Natural killer cell treated with Interleukin-12 subunit alpha and Interleukin-12 subunit beta and Interleukin-15 and Interleukin-18, amount 100 ng/mL, for 72 hours (primary cell): ENCODE measurements at regions not wholly inside any gene's neighbourhood (a gene's known extent, or its start where the extent isn't known, plus 50 kb on each side); places are given as distances from the start of the nearest gene placed in this dataset.

Source experiments
- ATAC-seq, 2 donors: fragments of 150-1000 bp; cut with Tn5 transposase in 1 of 2; sonication (Bioruptor Pico), chemical (Tn5 transposase) in 1 of 2; 2 replicates each; pipeline ENCODE4 v1.10.0; 2021
- DNase-seq: peaks from one replicate; pipeline ENCODE4 v3.0.0; 2022; ENCODE audit warnings: low spot score
- H3K27ac Mint-ChIP-seq, 2 donors: 1 replicate in 1 of 2; 2 replicates in 1 of 2; pipeline ENCODE4 v1.8.0; 2022; ENCODE audit warnings: mixed read lengths in 2 of 2, mild to moderate bottlenecking in 1 of 2, moderate library complexity in 1 of 2
- H3K27me3 Mint-ChIP-seq, 2 donors: 1 replicate in 1 of 2; 2 replicates in 1 of 2; pipeline ENCODE4 v1.8.0; 2022; ENCODE audit warnings: mixed read lengths in 2 of 2
- H3K36me3 Mint-ChIP-seq: one replicate; pipeline ENCODE4 v1.8.0; 2022; ENCODE audit warnings: mixed read lengths
- H3K4me1 Mint-ChIP-seq, 2 donors: 1 replicate in 1 of 2; 2 replicates in 1 of 2; pipeline ENCODE4 v1.8.0; 2022; ENCODE audit warnings: low read depth in 2 of 2, mixed read lengths in 2 of 2, mild to moderate bottlenecking in 1 of 2
- H3K4me3 Mint-ChIP-seq: one replicate; pipeline ENCODE4 v1.8.0; 2022; ENCODE audit warnings: mixed read lengths
- H3K9me3 Mint-ChIP-seq: 2 replicates; pipeline ENCODE4 v1.8.0; 2022; ENCODE audit warnings: mixed read lengths

DNA sequence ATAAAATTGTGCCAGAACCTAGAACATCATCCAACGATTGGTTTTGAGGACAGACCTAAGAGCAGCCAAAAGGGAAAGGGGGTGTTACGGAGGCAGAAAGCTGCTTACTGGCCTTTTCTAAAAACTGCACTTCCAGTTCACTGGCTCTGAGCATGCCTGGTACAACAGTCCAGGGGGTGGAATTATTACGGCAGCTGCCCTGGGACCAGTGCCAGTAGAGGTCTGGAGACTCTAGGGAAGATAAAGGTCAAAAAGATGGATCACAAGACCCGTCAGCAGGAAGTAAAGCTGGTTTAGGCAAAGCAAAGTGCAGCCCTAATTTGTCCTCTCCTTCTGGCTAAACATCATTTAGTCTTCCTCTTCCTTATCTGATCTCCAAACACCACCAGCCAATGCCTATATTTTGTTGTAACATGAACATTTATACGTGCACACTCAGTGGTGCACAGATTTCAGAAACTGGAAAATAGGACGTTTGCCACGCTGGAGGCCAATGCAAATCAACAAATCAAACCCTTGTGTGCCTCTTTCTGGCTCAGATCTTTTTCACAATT, 216.4 kb upstream of the DPP6 start:
- Mint-ChIP-seq H3K9me3 (peaks cover 11% of the 10 kb centered on the region), H3K36me3 (no peaks in the 10 kb centered on the region), H3K27ac (no peak overlapping the region), H3K4me3 (no peak overlapping the region), H3K27me3 (no peaks in the 10 kb centered on the region), H3K4me1 (no peaks in the 10 kb centered on the region)
- no peak for DNase-seq
- no peak for ATAC-seq

DNA sequence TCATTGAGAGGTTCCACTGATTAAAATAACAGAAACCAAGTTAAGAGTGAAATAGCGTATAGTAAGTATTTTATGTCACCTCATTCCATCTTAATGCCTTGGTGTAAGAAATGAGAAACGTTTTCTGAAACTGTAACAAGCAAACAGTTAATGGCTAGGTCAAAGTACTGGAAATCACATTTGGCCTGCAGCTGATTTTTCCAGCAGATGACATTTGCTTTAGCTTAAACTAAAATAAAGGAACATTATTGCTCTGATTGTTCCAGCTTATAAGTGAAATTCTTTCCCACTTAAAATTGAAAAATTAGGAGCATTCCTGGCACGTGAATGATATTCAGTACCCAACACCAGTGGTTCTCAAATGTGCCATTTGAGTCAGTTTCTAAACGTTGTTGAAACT, 213.6 kb upstream of the DPP6 start:
- H3K27ac Mint-ChIP-seq: no peak overlapping the region
- no peaks in the 10 kb centered on the region for H3K36me3 Mint-ChIP-seq
- no peaks in the 10 kb centered on the region for H3K27me3 Mint-ChIP-seq
- no peaks in the 10 kb centered on the region for H3K4me1 Mint-ChIP-seq
- ATAC-seq (no peak), DNase-seq (no peak)
- H3K9me3 Mint-ChIP-seq: peaks cover 12% of the 10 kb centered on the region
- no peak overlapping the region for H3K4me3 Mint-ChIP-seq

DNA sequence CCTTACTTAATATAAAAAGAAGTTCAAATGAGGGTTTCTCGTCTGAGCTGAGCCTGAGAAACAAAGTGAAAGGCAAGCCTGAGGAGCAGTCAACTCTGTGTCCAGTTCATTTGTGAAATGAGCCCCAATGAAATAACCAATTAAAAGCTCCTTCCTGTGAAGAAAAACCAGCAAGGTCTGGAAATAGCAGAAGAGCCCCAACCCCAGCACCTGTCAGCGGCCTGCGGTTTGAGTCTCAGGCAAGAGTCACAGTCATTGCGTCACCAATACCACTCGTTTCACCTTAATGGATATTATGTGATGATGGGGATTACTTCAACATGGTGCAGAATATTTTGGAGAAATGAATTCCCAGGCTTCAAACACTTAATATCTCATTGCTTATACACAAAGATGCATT, 211.3 kb upstream of the DPP6 start:
- H3K4me1 Mint-ChIP-seq: no peaks in the 10 kb centered on the region
- no peak overlapping the region for H3K4me3 Mint-ChIP-seq
- no peaks in the 10 kb centered on the region for H3K36me3 Mint-ChIP-seq
- DNase-seq (no peak), ATAC-seq (no peak)
- H3K27me3 Mint-ChIP-seq: no peaks in the 10 kb centered on the region
- no peak overlapping the region for H3K27ac Mint-ChIP-seq
- peaks cover 13% of the 10 kb centered on the region for H3K9me3 Mint-ChIP-seq

DNA sequence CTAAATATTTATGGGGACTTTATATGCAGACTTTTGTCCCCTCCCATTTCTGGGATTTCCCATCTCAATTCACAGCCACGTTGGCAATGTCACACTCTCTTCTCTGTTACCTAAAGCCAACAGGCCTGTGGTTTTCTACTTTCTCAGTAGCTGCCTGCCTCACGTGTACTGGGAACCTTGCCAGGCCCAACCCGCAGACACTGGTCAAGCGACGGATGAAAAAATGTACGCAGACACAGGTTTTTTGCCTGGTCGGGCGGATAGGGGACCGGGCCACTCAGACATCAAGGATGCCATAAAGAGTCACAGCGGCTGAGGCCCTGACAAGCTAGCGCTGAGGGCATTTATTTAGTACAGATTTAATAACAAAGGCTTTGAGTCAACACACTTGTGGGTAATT, 204.4 kb upstream of the DPP6 start:
- Mint-ChIP-seq H3K36me3 (peaks cover 6% of the 10 kb centered on the region), H3K4me1 (no peaks in the 10 kb centered on the region), H3K27me3 (no peaks in the 10 kb centered on the region), H3K4me3 (no peak overlapping the region), H3K27ac (no peak overlapping the region), H3K9me3 (peaks cover 21% of the 10 kb centered on the region)
- ATAC-seq (no peak), DNase-seq (no peak)

DNA sequence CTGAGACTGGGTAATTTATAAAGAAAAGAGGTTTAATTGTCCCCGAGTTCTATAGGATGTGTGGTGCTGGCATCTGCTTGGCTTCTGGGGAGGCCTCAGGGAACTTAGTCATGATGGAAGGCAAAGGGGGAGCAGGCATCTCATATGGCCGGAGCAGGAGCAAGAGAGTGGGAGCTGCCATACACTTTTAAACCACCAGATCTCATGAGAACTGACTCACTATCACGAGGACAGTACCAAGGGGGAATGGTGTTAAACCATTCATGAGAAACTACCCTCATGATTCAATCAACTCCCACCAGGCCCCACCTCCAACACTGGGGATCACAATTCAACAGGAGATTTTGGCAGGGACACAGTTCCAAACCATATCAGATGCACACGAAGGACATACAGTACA, 199.9 kb upstream of the DPP6 start:
- H3K4me3 Mint-ChIP-seq: no peak overlapping the region
- ATAC-seq (no peak), DNase-seq (no peak)
- H3K9me3 Mint-ChIP-seq: peaks cover 21% of the 10 kb centered on the region
- no peaks in the 10 kb centered on the region for H3K27me3 Mint-ChIP-seq
- H3K27ac Mint-ChIP-seq: no peak overlapping the region
- no peaks in the 10 kb centered on the region for H3K4me1 Mint-ChIP-seq
- peaks cover 6% of the 10 kb centered on the region for H3K36me3 Mint-ChIP-seq

DNA sequence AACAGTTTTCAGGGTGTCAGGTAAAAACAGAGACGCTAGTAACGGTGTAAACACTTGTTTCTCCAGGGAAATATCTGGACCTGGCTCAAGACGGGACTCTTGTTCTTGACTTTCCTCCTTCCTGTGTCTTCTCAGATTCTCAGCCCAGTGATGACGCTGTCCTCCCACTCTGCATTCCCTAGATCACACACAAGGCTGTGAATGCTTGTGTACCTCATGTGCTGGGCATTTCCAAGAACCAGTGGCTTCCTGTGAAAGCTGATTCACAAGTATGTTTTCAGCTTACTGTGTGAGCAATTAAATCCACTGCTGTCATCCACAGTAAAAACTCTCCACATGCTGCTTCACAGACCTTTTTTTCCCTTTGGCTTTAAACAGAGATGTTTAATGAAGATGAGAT, 193.8 kb upstream of the DPP6 start:
- ATAC-seq: no peak
- H3K9me3 Mint-ChIP-seq: peaks cover 23% of the 10 kb centered on the region

DNA sequence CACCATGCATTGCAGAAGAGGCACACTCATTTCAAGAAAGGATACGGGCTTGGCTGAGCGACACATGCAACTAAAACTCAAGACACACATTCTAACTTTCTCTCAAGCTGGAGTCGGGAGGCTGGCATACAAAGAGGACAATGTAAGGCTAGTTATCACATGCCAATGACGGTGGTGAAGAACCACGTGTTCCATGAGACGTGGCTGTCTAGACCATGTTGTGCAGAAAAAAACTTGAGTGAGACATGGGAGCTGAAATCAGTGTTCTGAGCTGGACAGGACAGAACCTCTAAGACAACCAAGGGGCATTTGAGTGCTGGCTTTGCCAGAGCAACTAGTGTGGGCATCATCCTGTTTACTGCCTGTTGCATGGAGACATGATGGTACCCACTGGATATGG, 193.0 kb upstream of the DPP6 start:
- H3K9me3 Mint-ChIP-seq: peaks cover 23% of the 10 kb centered on the region
- H3K27ac Mint-ChIP-seq: no peak overlapping the region
- no peaks in the 10 kb centered on the region for H3K27me3 Mint-ChIP-seq
- H3K4me1 Mint-ChIP-seq: no peaks in the 10 kb centered on the region
- no peaks in the 10 kb centered on the region for H3K36me3 Mint-ChIP-seq
- no peak overlapping the region for H3K4me3 Mint-ChIP-seq
- DNase-seq (no peak), ATAC-seq (no peak)

More for the DNA sequence above, 193.8 kb upstream of the DPP6 start:
- H3K4me3 Mint-ChIP-seq: no peak overlapping the region
- H3K27me3 Mint-ChIP-seq: no peaks in the 10 kb centered on the region
- no peaks in the 10 kb centered on the region for H3K36me3 Mint-ChIP-seq
- no peaks in the 10 kb centered on the region for H3K4me1 Mint-ChIP-seq
- H3K27ac Mint-ChIP-seq: no peak overlapping the region
- no peak for DNase-seq

DNA sequence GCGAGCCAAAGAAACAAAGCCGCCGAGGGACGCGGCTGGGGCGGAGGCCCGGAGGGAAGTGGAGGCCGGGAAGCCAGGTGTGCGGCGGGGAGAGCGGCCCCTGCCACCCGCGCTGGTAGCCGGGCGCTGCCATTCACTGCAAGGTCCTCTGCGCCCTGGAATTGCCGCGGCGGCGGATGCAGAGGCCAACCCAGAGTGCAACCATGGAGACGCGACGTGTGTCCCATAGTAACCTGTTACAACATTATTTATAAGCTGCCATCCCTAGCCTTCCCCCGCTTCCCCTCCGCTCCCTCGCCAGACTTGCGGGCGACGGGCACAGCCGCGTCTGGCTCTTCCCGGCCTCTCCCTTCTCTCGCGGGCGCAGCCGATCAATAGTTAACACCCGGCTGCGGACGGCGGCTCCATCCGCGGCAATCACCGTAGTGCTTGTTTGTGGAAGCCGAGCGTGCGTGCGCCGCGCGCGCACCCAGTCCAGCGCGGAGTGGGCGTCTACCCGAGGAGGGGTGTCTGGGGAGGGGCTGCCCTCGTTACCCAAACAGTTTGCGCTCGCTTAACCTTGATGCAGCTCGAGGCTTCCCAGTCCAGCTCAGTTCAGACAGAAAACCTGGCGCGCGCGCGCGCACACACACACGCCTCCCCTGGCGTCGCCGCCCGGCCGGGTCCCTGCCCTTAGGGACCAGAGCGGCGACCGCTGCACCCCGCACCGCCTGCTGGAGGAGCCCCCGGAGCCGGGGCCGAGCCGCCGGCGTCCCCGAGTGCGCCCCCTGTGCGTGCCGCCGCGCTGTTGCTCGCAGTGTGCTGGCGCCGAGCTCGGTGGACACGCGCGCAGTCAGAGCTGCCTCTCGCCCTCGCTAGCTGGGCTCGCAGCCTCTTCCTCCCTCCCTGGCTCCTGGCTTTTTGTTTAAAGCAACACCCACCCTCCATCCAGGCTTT, 165.4 kb upstream of the DPP6 start:
- Mint-ChIP-seq H3K27ac (no peak overlapping the region), H3K36me3 (peaks cover 5% of the 10 kb centered on the region), H3K4me1 (no peaks in the 10 kb centered on the region), H3K4me3 (no peak overlapping the region), H3K9me3 (peaks cover 8% of the 10 kb centered on the region), H3K27me3 (peaks cover 14 to 20% of the 10 kb centered on the region in 2 donors)
- no peak for ATAC-seq
- no peak for DNase-seq

DNA sequence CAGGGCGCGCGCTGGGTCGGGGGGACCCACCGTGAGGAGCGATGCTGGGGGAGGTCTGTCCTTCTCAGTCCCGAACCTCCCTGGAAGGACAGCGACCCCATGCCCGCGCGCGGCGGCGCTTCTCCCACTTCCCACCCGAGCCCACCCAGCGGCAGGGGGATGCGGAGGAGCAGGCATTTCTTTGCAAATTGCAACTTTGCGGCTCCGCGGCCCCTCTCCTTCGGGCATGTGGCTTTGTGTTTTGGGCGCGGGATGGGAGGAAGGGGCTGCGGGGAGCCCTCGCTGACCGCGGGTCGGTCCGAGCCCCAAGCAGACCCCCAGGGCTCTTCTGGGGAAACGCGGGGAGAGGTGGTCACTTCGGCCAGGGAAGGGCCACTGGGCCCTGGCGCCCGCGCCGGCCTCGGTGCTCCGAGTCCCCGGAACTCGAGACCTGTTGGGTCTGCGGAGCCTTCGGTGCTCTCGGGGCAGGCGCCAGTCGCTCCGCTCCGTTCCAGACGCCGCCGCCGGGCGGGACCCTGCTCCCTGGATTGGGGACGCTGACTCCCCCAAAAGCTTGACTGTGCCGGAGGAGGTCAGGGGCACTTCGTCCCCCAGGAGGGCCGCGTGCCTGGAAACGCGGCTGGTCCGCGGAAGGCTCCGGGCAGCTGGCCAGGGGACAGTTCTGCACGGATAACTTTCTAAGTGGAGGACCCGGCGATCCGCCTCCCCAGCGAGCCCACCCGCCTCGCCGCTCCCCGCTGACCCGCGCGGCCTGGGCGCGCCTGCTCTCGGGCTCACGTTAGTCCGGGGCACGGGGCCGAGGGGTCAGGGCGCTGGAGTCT, 164.2 kb upstream of the DPP6 start:
- ATAC-seq (peak in 1 of 2 donors; percentile 13), DNase-seq (no peak)
- Mint-ChIP-seq H3K27ac (no peak overlapping the region), H3K4me1 (no peaks in the 10 kb centered on the region), H3K9me3 (peaks cover 4% of the 10 kb centered on the region), H3K4me3 (no peak overlapping the region), H3K36me3 (peaks cover 5% of the 10 kb centered on the region), H3K27me3 (peaks cover 14 to 20% of the 10 kb centered on the region in 2 donors)

DNA sequence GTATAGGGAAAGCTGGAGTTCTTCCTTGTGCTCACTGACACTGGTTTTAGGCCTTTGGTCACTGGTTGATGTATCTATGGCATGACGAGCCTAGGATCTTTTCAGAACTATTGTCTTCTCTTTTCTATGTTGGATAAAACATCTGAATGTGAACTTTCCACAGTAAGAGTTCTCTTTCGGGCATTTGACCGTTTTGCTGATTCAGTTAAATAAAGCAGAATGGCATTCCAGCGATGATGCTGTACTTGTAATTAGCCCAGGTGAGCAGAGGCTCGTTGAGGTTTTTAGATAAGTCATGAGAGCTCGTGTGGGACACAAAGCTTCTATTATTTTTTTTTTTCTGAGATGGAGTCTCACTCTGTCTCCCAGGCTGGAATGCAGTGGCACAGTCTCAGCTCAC, 160.2 kb upstream of the DPP6 start:
- H3K4me3 Mint-ChIP-seq: no peak overlapping the region
- H3K27me3 Mint-ChIP-seq: peaks cover 5 to 9% of the 10 kb centered on the region in 2 donors
- no peak overlapping the region for H3K27ac Mint-ChIP-seq

DNA sequence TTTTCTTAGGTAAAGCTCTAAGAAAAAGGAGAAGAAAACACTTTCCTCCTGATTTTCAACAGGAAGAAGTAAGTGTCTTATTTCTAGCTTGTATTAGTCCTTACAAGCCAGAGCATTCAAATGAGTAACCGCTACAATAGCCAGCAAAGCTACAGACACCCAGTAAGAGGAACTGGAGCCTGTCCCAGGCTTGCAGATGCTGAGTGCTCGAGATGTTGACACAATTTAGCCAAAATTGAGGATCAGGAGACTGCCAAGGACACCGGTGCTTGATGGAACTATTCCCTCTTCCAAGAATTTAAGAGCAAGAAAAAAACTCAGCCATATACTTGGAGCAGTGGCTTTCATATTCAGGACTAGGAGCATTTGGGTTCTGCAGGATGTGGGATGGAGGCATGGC, 149.3 kb upstream of the DPP6 start:
- H3K9me3 Mint-ChIP-seq: peaks cover 20% of the 10 kb centered on the region
- H3K4me1 Mint-ChIP-seq: no peaks in the 10 kb centered on the region
- ATAC-seq (no peak), DNase-seq (no peak)
- H3K27ac Mint-ChIP-seq: no peak overlapping the region
- no peak overlapping the region for H3K4me3 Mint-ChIP-seq
- H3K36me3 Mint-ChIP-seq: no peaks in the 10 kb centered on the region
- H3K27me3 Mint-ChIP-seq: no peaks in the 10 kb centered on the region

More for the DNA sequence above, 160.2 kb upstream of the DPP6 start:
- Mint-ChIP-seq H3K4me1 (no peaks in the 10 kb centered on the region), H3K36me3 (peaks cover 5% of the 10 kb centered on the region), H3K9me3 (no peaks in the 10 kb centered on the region)
- ATAC-seq (no peak), DNase-seq (no peak)

DNA sequence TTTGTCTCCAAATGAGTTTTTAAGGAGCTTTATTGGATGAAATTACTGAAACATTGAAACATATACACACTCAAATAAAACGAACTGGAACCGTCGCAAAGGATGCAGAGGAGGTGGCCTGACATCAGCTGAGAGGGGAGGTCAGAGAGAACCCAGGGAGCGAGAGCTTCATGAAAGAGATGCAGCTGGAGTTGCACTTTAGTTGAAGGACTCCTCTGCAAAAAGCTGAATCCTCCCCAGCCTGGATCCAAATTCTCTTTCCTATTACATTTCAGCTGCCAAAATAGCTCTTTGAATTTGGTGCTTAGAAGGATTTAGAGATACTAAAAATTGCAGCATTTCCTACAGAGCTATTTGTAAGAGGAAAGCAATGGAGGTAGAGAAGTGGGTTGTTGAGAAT, 140.0 kb upstream of the DPP6 start:
- Mint-ChIP-seq H3K27ac (no peak overlapping the region), H3K27me3 (no peaks in the 10 kb centered on the region), H3K36me3 (peaks cover 5% of the 10 kb centered on the region), H3K4me3 (no peak overlapping the region), H3K9me3 (peaks cover 8% of the 10 kb centered on the region), H3K4me1 (no peaks in the 10 kb centered on the region)
- ATAC-seq: no peak
- no peak for DNase-seq

DNA sequence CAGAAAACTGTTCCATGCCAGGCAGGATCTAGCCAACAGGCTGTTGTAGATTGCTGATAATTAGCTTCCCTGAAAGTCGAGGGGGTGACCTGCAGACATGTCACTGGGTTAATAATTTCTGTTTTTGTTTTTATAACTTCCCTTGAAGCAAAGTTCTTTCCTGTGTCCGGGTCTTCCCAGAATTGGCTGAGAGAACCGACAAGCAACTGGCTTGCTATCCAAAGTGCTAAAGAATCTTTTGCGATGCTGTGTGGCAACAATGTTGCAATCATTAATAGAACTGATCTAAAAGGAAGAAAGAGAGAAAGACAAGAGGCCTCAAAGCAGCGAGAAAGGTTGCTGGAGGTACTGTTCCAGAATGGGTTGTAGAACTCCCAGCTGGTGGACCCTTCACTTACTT, 132.1 kb upstream of the DPP6 start:
- Mint-ChIP-seq H3K27ac (no peak overlapping the region), H3K9me3 (peaks cover 7% of the 10 kb centered on the region), H3K36me3 (no peaks in the 10 kb centered on the region), H3K4me1 (no peaks in the 10 kb centered on the region), H3K27me3 (no peaks in the 10 kb centered on the region), H3K4me3 (no peak overlapping the region)
- no peak for DNase-seq
- no peak for ATAC-seq

DNA sequence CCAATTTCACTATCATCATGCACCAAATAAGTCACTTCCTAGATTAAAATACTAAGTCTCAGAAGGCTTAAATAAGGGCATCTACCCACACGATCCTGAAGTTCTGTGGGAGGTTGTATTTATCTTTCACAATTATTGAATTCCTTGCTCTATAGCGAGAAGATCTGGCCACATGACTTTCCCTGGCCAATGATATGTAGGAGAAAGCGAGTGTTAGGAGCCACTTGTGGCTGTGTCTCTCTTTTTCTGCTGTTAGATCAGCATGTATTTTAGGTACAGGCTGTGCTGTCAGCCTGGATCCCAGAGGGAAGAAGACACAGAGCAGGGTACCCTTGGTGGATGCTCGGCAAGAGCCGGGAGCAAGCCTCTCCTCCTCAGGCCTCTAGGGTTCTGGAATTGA, 131.3 kb upstream of the DPP6 start:
- Mint-ChIP-seq H3K36me3 (no peaks in the 10 kb centered on the region), H3K9me3 (peaks cover 8% of the 10 kb centered on the region), H3K27ac (no peak overlapping the region), H3K4me1 (no peaks in the 10 kb centered on the region), H3K27me3 (no peaks in the 10 kb centered on the region), H3K4me3 (no peak overlapping the region)
- DNase-seq (no peak), ATAC-seq (no peak)
